RWPE2 (cell line): ENCODE measurements at regions not wholly inside any gene's neighbourhood (a gene's known extent, or its start where the extent isn't known, plus 50 kb on each side); places are given as distances from the start of the nearest gene placed in this dataset.

Experiments used
- ATAC-seq: fragments of 200-7000 bp; cut with Tn5 transposase; 3 replicates; pipeline ENCODE4 v1.9.1; 2021; ENCODE audit warnings: low read depth
- DNase-seq: peaks from one replicate; pipeline ENCODE4 v3.0.0-alpha.2; 2020; ENCODE audit warnings: low spot score
- H3K27ac ChIP-seq: fragments of 450-650 bp; 2 replicates; pipeline ENCODE4 v1.5.1; 2017; ENCODE audit warnings: mild to moderate bottlenecking; ENCODE audit not compliant: poor library complexity, severe bottlenecking
- H3K27me3 ChIP-seq: fragments of 250-450 bp; sonication (Bioruptor Pico); 2 replicates; pipeline ENCODE4 v1.5.1; 2021; ENCODE audit warnings: mild to moderate bottlenecking, moderate library complexity; ENCODE audit not compliant: insufficient read depth, poor library complexity, severe bottlenecking
- H3K36me3 ChIP-seq: fragments of 250-450 bp; sonication (Bioruptor Pico); 2 replicates; pipeline ENCODE4 v1.5.1; 2020; ENCODE audit warnings: low read depth, mild to moderate bottlenecking, moderate library complexity
- H3K4me1 ChIP-seq: fragments of 250-450 bp; sonication (Bioruptor Pico); 2 replicates; pipeline ENCODE4 v1.5.1; 2021; ENCODE audit warnings: mild to moderate bottlenecking, moderate library complexity; ENCODE audit not compliant: insufficient read depth, poor library complexity, severe bottlenecking
- H3K4me3 ChIP-seq: fragments of 250-450 bp; sonication (Bioruptor Pico); 2 replicates; pipeline ENCODE4 v1.5.1; 2021; ENCODE audit warnings: mild to moderate bottlenecking, moderate library complexity; ENCODE audit not compliant: severe bottlenecking
- H3K9me3 ChIP-seq: fragments of 250-450 bp; sonication (Bioruptor Pico); 2 replicates; pipeline ENCODE4 v1.5.1; 2021; ENCODE audit warnings: mild to moderate bottlenecking, moderate library complexity; ENCODE audit not compliant: severe bottlenecking
- TF ChIP-seq, protein P1 (sequence below): fragments of 450-650 bp; IDR thresholded peaks from one replicate; pipeline ENCODE4 v1.5.1; 2017; ENCODE audit warnings: mild to moderate bottlenecking, moderate library complexity; ENCODE audit not compliant: poor library complexity, severe bottlenecking

DNA sequence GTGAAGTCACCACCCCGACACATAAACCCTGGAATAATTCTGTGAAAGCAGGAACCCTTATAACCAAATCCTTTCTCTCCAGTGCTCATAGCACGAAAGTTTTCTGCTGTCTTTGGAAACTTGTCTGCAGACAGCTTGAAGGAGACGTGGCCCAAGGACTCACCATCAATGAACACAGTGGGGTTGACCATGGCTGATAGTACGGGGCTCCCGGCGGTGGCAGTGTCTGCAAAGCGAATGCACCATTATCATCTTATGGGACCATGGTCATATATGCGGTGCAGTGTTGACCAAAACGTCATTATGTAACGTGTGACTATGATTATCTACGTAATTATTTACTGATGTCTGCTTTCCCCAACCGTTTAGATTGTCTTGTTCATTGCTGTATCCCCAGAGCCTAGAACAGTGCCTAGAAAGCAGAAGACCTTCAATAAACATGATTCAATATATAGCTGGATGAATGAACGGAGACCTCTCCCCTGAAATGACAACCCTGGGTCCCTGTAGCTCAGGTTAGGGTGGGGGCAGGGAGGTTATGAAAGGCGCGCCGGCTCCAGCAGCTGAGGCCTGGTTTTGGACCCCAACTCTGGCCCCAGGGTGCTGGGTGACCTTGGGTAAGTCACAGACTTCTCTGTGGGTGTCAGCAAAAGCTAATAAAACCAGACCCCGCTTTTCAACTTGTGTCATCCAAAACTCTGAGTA, 128.4 kb upstream of the ZBTB40 start:
- Histone ChIP-seq H3K4me1 (no peaks in the 10 kb centered on the region), H3K9me3 (no peaks in the 10 kb centered on the region), H3K27me3 (peaks cover 8% of the 10 kb centered on the region), H3K4me3 (no peak overlapping the region), H3K27ac (no peak overlapping the region), H3K36me3 (no peaks in the 10 kb centered on the region)
- TF ChIP-seq, protein P1, sequence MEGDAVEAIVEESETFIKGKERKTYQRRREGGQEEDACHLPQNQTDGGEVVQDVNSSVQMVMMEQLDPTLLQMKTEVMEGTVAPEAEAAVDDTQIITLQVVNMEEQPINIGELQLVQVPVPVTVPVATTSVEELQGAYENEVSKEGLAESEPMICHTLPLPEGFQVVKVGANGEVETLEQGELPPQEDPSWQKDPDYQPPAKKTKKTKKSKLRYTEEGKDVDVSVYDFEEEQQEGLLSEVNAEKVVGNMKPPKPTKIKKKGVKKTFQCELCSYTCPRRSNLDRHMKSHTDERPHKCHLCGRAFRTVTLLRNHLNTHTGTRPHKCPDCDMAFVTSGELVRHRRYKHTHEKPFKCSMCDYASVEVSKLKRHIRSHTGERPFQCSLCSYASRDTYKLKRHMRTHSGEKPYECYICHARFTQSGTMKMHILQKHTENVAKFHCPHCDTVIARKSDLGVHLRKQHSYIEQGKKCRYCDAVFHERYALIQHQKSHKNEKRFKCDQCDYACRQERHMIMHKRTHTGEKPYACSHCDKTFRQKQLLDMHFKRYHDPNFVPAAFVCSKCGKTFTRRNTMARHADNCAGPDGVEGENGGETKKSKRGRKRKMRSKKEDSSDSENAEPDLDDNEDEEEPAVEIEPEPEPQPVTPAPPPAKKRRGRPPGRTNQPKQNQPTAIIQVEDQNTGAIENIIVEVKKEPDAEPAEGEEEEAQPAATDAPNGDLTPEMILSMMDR: no peak
- ATAC-seq (no peak), DNase-seq (no peak)

DNA sequence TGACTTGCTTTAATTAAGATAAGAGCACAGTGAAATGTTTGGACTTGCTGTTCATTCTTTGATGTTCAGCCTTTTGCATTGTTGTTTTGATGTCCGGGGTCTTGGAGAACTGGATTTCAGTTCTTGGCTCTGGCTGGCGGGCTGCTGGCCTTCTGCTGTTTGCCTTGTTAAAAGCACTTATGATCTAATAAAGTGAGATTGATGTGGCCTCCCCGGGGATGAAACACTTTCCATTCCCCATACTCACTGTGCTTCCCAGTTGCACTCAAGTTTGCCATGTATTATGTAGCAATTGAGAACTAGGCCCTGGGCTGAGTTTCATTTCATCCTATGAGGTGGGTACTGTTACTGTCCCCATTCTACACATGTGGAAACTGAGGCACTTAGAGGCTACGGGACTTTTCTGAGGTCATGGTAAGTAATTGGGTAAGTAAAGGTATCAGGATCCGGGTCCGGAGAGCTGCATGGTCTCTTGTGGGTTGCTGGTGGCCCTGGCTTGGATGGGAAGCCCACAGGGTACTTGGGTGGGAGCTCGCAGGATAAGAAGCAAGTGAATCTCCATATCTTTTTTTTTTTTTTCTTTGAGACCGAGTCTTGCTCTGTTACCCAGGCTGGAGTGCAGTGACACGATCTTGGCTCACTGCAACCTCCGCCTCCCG, 127.7 kb upstream of the ZBTB40 start:
- ATAC-seq (no peak), DNase-seq (no peak)
- no peaks in the 10 kb centered on the region for H3K36me3 ChIP-seq
- TF ChIP-seq, protein P1: no peak
- no peaks in the 10 kb centered on the region for H3K9me3 ChIP-seq
- H3K27me3 ChIP-seq: peaks cover 8% of the 10 kb centered on the region
- H3K27ac ChIP-seq: no peak overlapping the region
- no peaks in the 10 kb centered on the region for H3K4me1 ChIP-seq
- no peak overlapping the region for H3K4me3 ChIP-seq

DNA sequence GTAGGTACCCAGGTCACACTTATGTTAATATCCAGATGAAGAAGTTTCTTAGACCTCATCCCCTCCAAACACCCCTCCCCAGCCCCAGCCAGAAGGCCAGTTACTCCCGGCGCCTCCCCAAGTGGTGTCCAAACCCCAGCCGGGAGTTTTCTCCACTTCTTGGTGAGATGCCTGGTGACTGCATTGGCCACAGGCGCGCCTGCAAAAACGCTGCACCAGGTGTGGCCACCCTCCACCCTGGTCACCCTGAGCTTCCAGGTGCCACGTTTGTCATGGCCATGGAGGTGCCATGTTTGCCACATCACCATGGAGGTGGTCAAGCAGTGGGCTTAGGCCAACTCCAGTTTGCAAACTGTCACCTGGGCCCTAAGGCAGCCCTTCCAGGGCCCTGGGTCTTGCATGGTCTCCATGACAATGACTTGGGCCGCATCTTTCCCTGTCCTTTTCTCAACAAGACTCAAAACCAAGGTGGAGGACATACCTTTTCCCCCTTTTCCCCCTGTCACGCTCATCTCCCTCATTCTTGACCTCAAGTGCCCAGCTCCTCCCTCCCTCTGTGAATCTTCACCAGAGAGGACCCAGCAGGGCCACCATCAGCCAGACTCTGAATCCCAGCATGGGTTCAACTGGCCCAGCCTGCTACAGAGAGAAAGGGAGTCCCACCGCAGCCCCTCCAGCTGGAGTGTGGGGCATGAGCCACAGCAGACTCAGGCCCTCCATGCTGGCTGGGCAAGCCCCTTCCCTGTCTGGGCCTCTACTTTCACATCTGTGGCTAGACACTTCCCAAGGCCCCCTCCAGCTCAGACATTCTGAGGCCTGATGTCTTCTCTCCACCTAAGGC, 125.9 kb upstream of the ZBTB40 start:
- Histone ChIP-seq H3K36me3 (no peaks in the 10 kb centered on the region), H3K9me3 (no peaks in the 10 kb centered on the region), H3K27me3 (peaks cover 4% of the 10 kb centered on the region), H3K4me3 (no peak overlapping the region), H3K4me1 (no peaks in the 10 kb centered on the region), H3K27ac (no peak overlapping the region)
- DNase-seq (no peak), ATAC-seq (no peak)
- TF ChIP-seq, protein P1: no peak

DNA sequence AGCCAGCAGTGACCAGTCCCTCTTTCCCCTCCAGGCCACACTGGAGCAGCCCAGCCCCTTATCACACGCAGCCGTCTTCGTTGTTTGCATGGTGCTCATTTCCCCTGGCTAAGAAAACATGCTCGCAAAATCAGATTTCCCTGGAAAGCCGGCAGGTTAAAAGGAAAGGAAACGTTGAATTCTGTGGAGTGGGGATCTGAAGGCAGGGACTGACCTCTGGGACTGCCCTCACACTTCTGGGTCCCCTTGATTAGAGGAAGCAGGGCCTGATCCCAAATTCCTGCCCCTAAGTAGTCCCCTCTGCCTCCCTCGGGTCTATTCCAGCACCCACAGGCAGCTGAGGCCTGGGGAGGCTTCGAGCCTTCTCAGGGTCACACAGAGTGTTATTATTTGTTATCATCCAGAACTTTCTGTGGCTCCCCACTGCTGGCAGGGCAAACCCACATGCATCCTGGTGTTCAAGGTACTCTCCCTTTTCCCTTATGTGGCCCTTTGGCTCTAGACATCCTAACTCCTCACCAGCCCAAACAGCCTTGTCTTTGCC, 125.2 kb upstream of the ZBTB40 start:
- no peak for DNase-seq
- H3K27me3 ChIP-seq: no peaks in the 10 kb centered on the region
- no peaks in the 10 kb centered on the region for H3K36me3 ChIP-seq
- TF ChIP-seq, protein P1: no peak
- no peak overlapping the region for H3K4me3 ChIP-seq
- H3K9me3 ChIP-seq: no peaks in the 10 kb centered on the region
- H3K4me1 ChIP-seq: no peaks in the 10 kb centered on the region
- no peak for ATAC-seq
- H3K27ac ChIP-seq: no peak overlapping the region
